Left lung (tissue), 4 donors: ENCODE measurements at regions not wholly inside any gene's neighbourhood (a gene's known extent, or its start where the extent isn't known, plus 50 kb on each side); places are given as distances from the start of the nearest gene placed in this dataset.
A peak's percentile ranks its signal among the peaks of the same experiment; 100 is the strongest.
"Not testable (repeated sequence)": the region's sequence is repeated elsewhere in the genome, so short reads cannot be mapped to it uniquely, and the experiment has no call there.

Source experiments
- ATAC-seq: fragments of 200-7000 bp; cut with Tn5 transposase; one replicate; pipeline ENCODE4 v1.9.1; 2020; ENCODE audit warnings: moderate library complexity
- DNase-seq, 4 donors: peaks; one replicate each; pipeline ENCODE4 v3.0.0-alpha.2; 2013 to 2020
- H3K27ac ChIP-seq, 2 donors: fragments of 200-600 bp; sonication (generic) in 1 of 2; one replicate each; pipeline versions ENCODE4 v1.5.0 to v1.8.0; 2020 to 2021
- H3K27me3 ChIP-seq, 2 donors: fragments of 200-600 bp; sonication (generic) in 1 of 2; one replicate each; pipeline versions ENCODE4 v1.5.0 to v1.8.0; 2020 to 2021
- H3K36me3 ChIP-seq, 2 donors: fragments of 200-600 bp; sonication (generic) in 1 of 2; one replicate each; pipeline versions ENCODE4 v1.5.0 to v1.8.0; 2020 to 2021
- H3K4me1 ChIP-seq, 2 donors: fragments of 200-600 bp; one replicate each; pipeline ENCODE4 v1.8.0; 2021
- H3K4me3 ChIP-seq, 2 donors: fragments of 200-600 bp; sonication (generic) in 1 of 2; one replicate each; pipeline versions ENCODE4 v1.5.0 to v1.8.0; 2020 to 2021; ENCODE audit warnings: mild to moderate bottlenecking in 1 of 2
- H3K9me3 ChIP-seq, 2 donors: fragments of 200-600 bp; sonication (generic) in 1 of 2; one replicate each; pipeline versions ENCODE4 v1.5.0 to v1.8.0; 2020 to 2021
- CTCF ChIP-seq, 2 donors: fragments of 200-600 bp; sonication (generic) in 1 of 2; IDR thresholded peaks; one replicate each; pipeline versions ENCODE4 v1.5.0 to v1.8.0; 2021; ENCODE audit warnings: antibody characterized with exemption in 2 of 2
- intact Hi-C, 2 donors: fragments of 100-400 bp; cut with DNase I; formaldehyde crosslinking; loops; one replicate each; pipeline versions ENCODE4 v1.11.2 to v1.14.2; 2022
- donor health status: DM: no; HTN: yes; CAD: no.
- donor health status: DM: no; HTN: no; CAD: no.

DNA sequence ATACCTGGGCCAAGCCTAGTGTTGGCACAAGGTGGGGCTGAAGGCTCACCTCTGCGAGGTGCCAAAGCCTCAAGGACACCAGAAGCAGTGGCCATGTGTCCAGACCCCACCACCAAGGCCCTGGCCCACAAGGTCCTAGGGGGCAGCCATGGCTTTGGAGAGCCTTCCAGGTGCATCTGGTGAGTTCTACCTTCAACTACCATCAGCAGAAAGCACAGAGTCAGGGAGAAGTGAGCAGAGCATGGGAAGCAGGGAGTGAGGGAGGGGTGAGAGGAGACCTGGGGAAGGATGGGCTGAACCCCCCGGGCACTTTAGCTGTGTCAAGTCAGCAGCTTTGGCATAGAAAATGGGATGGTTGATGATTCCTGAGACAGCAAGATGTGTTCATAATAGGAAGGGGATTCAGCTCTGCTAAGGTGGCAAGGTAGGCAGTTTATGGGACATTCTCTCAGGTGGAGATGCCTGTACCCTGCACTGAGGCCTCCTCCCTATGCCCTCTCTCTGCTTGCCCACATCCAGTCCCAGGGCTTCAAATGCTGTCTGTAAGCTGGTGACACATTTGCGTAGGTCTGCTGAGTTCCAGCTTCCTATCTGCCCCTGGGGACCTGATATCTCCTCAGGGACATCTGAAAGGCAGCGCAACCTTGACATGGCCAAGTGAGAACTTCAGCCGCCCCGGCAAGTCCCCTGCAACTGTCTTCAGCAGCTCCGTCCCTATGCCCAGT, 83.4 kb upstream of the RGPD5 start:
- TF ChIP-seq CTCF (IDR thresholded peaks at IDR 0.05): no peak
- DNase-seq (no peak), ATAC-seq (no peak)
- Histone ChIP-seq H3K27me3 (no peaks in the 10 kb centered on the region), H3K4me1 (no peaks in the 10 kb centered on the region), H3K4me3 (no peak overlapping the region), H3K36me3 (no peaks in the 10 kb centered on the region), H3K27ac (no peak overlapping the region), H3K9me3 (no peaks in the 10 kb centered on the region)
- intact Hi-C loops: no loop called here

DNA sequence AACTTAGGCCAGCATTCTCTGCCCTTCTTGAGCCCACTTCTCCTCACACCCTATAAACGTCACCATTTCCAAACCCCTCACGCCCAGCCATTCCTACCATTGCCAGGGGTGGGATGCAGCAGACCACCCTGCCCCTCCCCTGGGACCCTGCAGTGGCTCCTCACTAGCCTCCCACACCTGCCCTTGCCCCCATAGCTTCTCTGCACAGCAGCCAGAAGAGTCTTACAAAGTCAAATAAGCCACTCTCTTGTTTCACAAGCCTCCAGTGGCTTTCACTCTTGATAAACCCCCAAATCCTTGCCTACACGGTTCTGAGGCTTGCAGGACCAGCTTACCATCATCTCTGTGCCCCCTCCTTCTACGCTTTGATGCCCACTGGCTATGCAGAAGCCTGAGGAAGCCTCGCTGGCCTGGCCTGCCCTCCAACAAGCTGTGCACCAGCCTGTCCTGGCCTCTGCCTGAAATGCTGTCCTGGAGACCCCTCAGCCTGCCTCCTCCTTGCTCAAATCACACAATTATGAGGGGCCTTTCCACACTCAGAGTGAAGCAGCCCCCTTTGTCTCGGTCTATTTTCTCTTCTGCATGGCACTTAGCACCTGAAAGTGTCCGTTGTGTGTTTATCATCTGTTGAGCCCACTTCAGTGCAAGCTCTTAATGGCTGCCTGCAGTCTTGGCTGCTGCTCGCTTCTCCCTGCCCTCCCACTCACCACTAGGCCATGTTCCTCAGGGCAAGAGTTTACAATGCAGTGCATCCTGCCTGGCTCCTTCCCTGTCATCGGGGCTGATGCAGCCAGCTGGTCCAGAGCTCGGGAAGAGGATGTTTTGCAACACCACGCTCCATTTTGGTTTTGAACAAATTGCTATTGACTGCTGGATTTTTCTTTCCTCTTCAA, 82.6 kb upstream of the RGPD5 start:
- no peak for ATAC-seq
- H3K4me3 ChIP-seq: no peak overlapping the region
- H3K4me1 ChIP-seq: no peaks in the 10 kb centered on the region

DNA sequence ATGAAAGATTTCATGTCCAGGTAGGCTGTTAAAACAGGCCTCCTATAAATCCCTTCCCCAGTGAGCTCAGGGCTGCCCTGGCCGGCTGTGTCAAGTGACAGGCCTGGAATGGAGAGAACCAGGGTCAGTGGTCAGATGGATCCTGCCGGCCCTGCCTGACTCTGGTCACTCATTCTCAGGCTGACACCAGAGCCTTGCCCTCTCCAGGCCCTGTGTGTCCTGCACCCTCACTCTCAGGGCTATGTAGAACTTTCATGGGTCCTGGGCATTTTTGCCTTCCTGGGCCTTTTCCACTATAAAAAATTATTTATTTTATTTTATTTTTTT, 82.0 kb upstream of the RGPD5 start:
- intact Hi-C loops: no loop called here
- Histone ChIP-seq H3K4me1 (no peaks in the 10 kb centered on the region), H3K36me3 (no peaks in the 10 kb centered on the region), H3K4me3 (no peak overlapping the region), H3K27me3 (no peaks in the 10 kb centered on the region), H3K9me3 (no peaks in the 10 kb centered on the region), H3K27ac (no peak overlapping the region)
- no peak for TF ChIP-seq CTCF (IDR thresholded peaks at IDR 0.05)
- no peak for ATAC-seq
- DNase-seq: no peak

More for the DNA sequence above, 82.6 kb upstream of the RGPD5 start:
- H3K27ac ChIP-seq: no peak overlapping the region
- no peaks in the 10 kb centered on the region for H3K27me3 ChIP-seq
- H3K9me3 ChIP-seq: no peaks in the 10 kb centered on the region
- H3K36me3 ChIP-seq: no peaks in the 10 kb centered on the region
- TF ChIP-seq CTCF (IDR thresholded peaks at IDR 0.05): no peak
- DNase-seq: no peak
- intact Hi-C loops: no loop called here

DNA sequence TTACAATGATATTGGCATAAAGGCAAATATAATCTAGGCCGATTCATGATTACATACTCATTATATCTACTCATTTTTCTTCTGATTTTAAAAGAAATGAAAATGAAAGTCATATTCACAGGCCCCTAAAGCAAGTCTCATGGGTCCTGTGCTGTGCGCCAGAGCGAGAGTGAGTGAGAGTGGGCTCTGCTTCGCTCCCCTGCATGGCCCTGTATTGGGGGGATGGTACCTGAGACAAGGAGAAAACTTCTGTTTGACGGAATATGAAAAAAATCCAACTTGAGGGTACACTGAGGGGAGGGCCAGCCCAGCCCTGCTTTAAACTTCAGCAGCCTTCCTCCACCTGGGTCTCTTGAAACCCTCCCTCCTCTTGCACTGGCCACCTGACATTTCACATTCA, 81.4 kb upstream of the RGPD5 start:
- intact Hi-C loops: no loop called here
- no peak overlapping the region for H3K27ac ChIP-seq
- ATAC-seq: no peak
- TF ChIP-seq CTCF (IDR thresholded peaks at IDR 0.05): no peak
- no peak overlapping the region for H3K4me3 ChIP-seq
- no peaks in the 10 kb centered on the region for H3K36me3 ChIP-seq
- H3K9me3 ChIP-seq: no peaks in the 10 kb centered on the region
- DNase-seq: no peak
- no peaks in the 10 kb centered on the region for H3K4me1 ChIP-seq
- no peaks in the 10 kb centered on the region for H3K27me3 ChIP-seq

- TF ChIP-seq CTCF (IDR thresholded peaks at IDR 0.05): peak; percentile 25 to 32
- ATAC-seq (peak; percentile 93), DNase-seq (no peak)
These were observed 78.7 kb upstream of the RGPD5 start for GRCh38 chr2:109715313-109715805.

GRCh38 chr2:109716596-109716995, 77.5 kb upstream of the RGPD5 start:
- intact Hi-C loops, H3K4me1 ChIP-seq: not testable (repeated sequence)
- ATAC-seq: peak; percentile 16

More at GRCh38 chr2:109715313-109715805, 78.7 kb upstream of the RGPD5 start:
- H3K27me3 ChIP-seq: no peaks in the 10 kb centered on the region
- no peak overlapping the region for H3K27ac ChIP-seq
- intact Hi-C loops: no loop called here
- H3K4me1 ChIP-seq: no peaks in the 10 kb centered on the region
- H3K36me3 ChIP-seq: no peaks in the 10 kb centered on the region
- H3K9me3 ChIP-seq: no peaks in the 10 kb centered on the region
- no peak overlapping the region for H3K4me3 ChIP-seq

More at GRCh38 chr2:109716596-109716995, 77.5 kb upstream of the RGPD5 start:
- not testable (repeated sequence) for H3K36me3 ChIP-seq, H3K9me3 ChIP-seq, H3K27me3 ChIP-seq, H3K4me3 ChIP-seq, H3K27ac ChIP-seq, DNase-seq
